ENCODE measurements at regions not wholly inside any gene's neighbourhood (a gene's known extent, or its start where the extent isn't known, plus 50 kb on each side); places are given as distances from the start of the nearest gene placed in this dataset.

GRCh38 chr20:11217326-11218172, 543.8 kb upstream of the JAG1 start:
- Histone ChIP-seq H3K9me2 (ENCODE audit: insufficient read depth) (no peaks in the 10 kb centered on the region), H3K36me3 (ENCODE audit: insufficient read depth) (no peaks in the 10 kb centered on the region), H3K4me1 (ENCODE audit: insufficient read depth) (peaks cover 7% of the 10 kb centered on the region; the same call in 1 of the 2 replicates), H2AFZ (no peak overlapping the region; the same call in 1 of the 2 replicates), H3K27ac (ENCODE audit: low read depth) (no peak overlapping the region), H3K4me2 (no peak overlapping the region), H3K4me3 (no peak overlapping the region), H4K20me1 (replicated peaks; ENCODE audit: insufficient read depth) (no peaks in the 10 kb centered on the region), H3K27me3 (ENCODE audit: insufficient read depth) (no peaks in the 10 kb centered on the region), H3K79me2 (replicated peaks; ENCODE audit: insufficient read depth) (no peaks in the 10 kb centered on the region), H3F3A (replicated peaks; ENCODE audit: low read depth) (no peaks in the 10 kb centered on the region)
- TF ChIP-seq, protein P1, sequence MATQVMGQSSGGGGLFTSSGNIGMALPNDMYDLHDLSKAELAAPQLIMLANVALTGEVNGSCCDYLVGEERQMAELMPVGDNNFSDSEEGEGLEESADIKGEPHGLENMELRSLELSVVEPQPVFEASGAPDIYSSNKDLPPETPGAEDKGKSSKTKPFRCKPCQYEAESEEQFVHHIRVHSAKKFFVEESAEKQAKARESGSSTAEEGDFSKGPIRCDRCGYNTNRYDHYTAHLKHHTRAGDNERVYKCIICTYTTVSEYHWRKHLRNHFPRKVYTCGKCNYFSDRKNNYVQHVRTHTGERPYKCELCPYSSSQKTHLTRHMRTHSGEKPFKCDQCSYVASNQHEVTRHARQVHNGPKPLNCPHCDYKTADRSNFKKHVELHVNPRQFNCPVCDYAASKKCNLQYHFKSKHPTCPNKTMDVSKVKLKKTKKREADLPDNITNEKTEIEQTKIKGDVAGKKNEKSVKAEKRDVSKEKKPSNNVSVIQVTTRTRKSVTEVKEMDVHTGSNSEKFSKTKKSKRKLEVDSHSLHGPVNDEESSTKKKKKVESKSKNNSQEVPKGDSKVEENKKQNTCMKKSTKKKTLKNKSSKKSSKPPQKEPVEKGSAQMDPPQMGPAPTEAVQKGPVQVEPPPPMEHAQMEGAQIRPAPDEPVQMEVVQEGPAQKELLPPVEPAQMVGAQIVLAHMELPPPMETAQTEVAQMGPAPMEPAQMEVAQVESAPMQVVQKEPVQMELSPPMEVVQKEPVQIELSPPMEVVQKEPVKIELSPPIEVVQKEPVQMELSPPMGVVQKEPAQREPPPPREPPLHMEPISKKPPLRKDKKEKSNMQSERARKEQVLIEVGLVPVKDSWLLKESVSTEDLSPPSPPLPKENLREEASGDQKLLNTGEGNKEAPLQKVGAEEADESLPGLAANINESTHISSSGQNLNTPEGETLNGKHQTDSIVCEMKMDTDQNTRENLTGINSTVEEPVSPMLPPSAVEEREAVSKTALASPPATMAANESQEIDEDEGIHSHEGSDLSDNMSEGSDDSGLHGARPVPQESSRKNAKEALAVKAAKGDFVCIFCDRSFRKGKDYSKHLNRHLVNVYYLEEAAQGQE (IDR thresholded peaks at IDR 0.05; ENCODE audit: unreplicated experiment), result no peak
- no peak for TF ChIP-seq POLR2AphosphoS5 (IDR thresholded peaks at IDR 0.05; ENCODE audit: low read depth)
- no peak for TF ChIP-seq EZH2 (IDR thresholded peaks at IDR 0.05; ENCODE audit: low read depth, unreplicated experiment)
- TF ChIP-seq CTCF (conservative IDR thresholded peaks at IDR 0.05; ENCODE audit: low read depth in 2 of 2), result no peak
- no peak for TF ChIP-seq CREB1 (CRISPR knock-in tag; IDR thresholded peaks at IDR 0.05; ENCODE audit: low read depth)
- TF ChIP-seq STAT1 (IDR thresholded peaks at IDR 0.05; ENCODE audit: unreplicated experiment), result no peak
- no peak for TF ChIP-seq ZNF462 (CRISPR knock-in tag; IDR thresholded peaks at IDR 0.05)
- TF ChIP-seq EZH2phosphoT487 (IDR thresholded peaks at IDR 0.05; ENCODE audit: unreplicated experiment), result no peak
- TF ChIP-seq ZNF114 (CRISPR knock-in tag; IDR thresholded peaks at IDR 0.05), result no peak
- no peak for TF ChIP-seq NANOG (IDR thresholded peaks at IDR 0.05; ENCODE audit: borderline replicate concordance)
- no peak for TF ChIP-seq ETS1 (IDR thresholded peaks at IDR 0.05)
- H3K4me3 Mint-ChIP-seq, result no peak overlapping the region
- DNase-seq (ENCODE audit: low spot score) (no peak), ATAC-seq (no peak)
- H3K27me3 Mint-ChIP-seq (ENCODE audit: insufficient read depth, low read depth, poor library complexity), result no peaks in the 10 kb centered on the region
- H3K4me1 Mint-ChIP-seq, result peaks cover 11% of the 10 kb centered on the region
- no peaks in the 10 kb centered on the region for H3K36me3 Mint-ChIP-seq (ENCODE audit: low read depth)
- H3K9me3 Mint-ChIP-seq, result no peaks in the 10 kb centered on the region; the same call in 2 of the 3 replicates
- H3K27ac Mint-ChIP-seq, result no peak overlapping the region

Measured in GM23338 (cell line).